AG08395 (cell line): ENCODE measurements at regions not wholly inside any gene's neighbourhood (a gene's known extent, or its start where the extent isn't known, plus 50 kb on each side); places are given as distances from the start of the nearest gene placed in this dataset.
"Not testable (repeated sequence)": the region's sequence is repeated elsewhere in the genome, so short reads cannot be mapped to it uniquely, and the experiment has no call there.

ENCODE experiments used
- DNase-seq: peaks from one replicate; pipeline ENCODE4 v3.0.0; 2012; ENCODE audit warnings: mixed read lengths, low spot score

DNA sequence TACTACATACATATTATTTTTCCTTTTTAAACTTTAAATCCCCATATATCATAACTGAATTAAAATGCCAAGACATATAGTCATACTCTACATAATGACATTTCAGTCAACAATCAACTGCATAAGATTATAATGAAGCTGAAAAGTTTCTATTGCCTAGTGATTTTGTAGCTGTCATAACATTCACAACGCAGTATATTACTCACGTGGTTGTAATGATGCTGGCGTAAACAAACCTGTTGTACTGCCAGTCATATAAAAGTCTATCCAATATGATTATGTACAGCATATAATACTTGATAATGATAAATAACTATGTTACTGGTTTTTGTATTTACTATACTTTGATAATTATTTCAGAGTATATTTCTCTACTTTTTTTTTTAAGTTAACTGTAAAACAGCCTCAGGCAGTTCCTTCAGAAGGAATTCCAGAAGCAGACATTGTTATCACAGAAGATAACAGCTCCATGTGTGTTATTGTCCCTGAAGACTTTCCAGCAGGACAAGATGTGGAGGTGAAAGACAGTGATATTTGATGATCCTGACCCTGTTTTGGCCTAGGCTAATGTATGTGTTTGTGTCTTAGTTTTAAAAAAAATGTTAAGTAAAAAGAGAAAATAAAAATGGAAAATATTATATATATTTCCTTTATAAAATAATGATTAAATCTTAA lies 443.4 kb upstream of the UBE2E2 start:
- no peak for DNase-seq

DNA sequence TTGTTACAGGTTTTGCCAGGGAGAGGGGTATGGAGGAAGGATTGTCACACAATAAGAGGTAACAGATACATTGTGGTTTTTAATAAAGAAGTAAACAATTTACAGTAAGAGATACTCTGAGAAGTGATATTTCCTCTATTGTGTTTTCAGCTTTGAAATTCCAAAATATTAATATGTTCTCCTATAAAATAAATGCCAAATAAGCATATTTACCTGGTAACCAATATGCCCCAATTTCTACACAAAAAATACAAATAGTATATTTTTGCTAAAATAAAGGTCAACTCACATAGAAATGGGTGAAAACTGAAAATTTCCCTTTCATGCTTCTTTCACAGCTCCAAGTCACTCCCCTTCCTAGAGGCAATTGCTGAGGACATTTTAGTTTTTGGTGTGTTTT lies 437.4 kb upstream of the UBE2E2 start:
- DNase-seq, result no peak

DNA sequence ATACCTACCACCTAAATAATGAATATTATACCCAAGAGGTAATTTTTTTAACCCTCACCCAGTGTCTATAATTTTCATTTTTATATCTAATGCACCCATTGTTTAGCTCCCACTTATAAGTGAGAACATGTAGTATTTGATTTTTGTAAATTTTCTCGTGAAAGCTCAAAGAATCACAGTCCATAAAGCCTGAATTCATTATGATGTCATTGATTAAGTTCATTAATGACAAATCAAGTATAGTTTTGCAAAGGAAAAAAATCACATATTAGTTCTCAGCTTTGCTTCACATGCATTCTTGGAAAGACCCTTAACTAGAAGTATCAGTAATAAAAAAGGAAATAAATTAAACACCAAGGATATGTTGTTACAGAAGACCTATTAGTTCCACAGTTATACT lies 425.3 kb upstream of the UBE2E2 start:
- no peak for DNase-seq

DNA sequence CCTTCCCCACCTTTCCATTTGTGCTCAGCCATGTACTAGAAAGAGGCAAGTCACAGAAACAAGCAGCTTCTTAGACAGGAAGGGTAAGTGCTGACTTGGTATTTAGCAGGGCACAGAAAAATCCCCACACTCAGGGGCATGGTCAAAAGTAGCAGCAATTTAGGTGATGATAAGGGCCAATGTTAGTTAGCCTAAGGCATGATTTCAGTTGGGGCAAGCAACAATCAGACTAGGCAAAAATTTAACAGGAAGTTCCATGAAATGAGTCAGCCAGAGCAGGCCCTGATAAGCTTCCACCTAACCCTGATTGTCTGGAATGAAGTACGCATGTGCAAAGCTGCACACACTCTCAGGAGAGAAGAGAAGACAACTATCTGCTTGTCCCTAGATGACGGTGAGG lies 423.4 kb upstream of the UBE2E2 start:
- no peak for DNase-seq

DNA sequence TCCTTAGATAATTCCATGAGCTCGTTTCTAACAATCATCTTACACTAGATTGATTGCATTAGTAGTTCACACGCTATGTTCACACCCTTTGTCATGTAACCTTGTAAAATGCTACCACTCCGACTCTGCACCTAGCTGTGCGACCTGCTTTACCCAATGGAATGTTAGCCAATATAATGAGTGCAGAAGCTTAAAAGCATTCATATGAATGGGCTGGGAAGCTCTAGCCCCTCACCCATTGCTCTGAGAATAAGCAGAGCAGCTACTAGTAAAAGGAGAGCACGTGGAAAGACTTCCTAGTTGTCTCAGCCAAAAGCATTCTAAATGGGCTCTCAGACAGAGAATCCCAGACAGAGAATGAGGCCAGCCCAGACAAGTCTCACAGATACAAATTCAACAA lies 410.6 kb upstream of the UBE2E2 start:
- no peak for DNase-seq

DNA sequence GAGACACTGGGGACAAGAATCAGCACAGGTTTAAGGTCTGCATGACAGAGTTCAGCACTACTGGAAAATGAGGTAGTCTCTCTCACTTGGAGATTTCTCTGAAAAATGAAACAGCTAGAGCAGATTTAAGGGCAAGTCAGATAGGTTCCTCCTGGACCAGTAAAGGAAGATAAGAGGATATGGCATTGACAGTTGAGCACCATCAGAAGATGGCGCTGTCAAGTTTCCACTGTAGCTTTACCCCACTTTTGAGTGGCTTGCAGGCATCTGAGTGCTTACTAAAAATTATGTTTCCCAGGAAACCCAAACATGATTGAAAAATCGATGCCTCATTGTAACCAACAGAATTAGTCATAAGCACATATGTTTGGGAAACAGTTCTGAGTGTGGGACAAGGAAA lies 407.2 kb upstream of the UBE2E2 start:
- DNase-seq, result peak; percentile 6

DNA sequence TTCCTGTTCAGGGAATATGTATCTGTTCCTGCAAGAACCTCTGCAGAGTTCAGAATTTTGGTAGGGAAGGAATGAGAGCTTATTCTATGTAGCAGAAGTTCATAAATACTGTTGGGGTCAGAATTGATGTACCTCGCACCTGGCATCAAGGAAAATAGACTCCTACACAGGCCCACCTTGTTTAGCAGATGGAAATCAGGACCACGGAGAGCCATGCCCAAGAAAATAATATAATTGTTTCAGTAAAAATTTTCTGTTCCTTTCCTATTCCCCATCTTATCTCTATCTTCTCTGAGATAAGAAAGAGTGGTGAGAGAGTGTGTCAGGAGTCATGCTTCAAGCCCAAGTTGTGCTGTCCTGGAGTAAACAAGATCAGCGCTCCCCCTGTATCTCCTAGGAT lies 404.7 kb upstream of the UBE2E2 start:
- no peak for DNase-seq

DNA sequence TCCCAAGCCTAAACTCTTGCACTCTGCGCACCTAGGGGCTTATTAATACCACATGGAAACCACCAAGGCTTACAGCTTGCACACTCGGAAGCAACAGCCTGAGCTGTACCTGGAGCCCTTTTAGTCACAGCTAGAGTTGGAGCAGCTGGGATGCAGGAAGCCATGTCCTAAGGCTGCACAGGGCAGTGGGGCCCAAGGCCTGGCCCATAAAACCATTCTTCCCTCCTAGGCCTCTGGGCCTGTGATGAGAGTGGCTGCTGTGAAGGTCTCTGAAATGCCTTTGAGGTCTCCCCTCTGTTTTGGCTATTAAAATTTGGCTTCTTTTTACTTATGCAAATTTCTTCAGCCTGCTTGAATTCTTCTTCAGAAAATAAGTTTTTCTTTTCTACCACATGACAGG lies 383.9 kb upstream of the UBE2E2 start:
- no peak for DNase-seq

DNA sequence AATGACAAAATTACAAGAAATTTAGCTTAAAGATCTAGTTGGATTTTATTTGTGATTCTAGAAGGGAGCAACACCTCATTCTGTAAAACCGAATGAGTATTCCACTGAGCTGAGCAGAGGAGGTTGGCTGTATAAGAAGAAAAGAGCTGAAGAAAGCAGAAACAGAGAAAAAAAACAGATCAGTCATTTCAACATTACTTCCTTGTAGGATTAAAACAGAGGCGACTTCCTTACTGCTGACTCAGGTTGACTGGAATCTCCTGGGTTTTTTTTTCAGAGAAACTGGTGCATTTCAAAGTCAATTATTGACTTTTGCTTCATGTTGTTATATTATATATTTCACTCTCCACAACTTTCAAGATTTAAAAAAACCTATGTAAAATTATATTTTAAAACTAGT lies 368.1 kb upstream of the UBE2E2 start:
- no peak for DNase-seq

DNA sequence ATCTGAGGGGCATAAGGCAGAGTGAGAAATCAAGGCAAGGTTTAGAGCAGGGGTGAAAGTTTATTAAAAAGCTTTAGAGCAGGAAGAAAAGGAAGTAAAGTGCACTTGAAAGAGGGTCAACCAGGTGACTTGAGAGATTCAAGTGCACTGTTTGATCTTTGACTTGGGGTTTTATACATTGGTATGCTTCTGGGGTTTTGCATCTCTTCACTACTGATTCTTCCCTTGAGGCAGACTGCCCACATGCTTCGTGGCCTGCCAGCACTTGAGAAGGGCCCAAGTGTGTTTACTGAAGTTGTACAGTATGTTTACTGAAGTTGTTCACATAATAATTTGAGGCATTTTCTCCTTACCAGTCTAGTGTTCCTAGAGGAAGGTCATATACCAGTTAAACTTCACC lies 367.0 kb upstream of the UBE2E2 start:
- DNase-seq, result no peak

DNA sequence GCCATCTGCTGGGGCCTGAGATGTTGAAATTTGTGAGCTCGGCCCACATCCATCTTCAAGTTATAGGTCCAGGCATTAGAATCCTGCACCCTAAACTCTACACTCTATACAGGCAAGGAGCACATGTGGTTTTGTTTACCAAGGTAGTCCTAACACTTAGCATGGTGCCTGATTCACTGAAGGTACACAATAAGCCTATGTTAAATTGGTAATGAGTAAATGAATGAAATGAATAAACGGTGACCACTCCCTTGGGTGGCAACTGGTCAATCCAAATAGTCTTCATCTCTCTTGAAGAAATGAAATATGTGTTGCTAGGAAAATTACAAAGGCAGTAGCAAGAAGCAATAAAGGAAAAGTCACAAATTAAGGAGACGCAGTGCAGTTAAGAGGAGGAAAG lies 359.3 kb upstream of the UBE2E2 start:
- DNase-seq, result no peak

DNA sequence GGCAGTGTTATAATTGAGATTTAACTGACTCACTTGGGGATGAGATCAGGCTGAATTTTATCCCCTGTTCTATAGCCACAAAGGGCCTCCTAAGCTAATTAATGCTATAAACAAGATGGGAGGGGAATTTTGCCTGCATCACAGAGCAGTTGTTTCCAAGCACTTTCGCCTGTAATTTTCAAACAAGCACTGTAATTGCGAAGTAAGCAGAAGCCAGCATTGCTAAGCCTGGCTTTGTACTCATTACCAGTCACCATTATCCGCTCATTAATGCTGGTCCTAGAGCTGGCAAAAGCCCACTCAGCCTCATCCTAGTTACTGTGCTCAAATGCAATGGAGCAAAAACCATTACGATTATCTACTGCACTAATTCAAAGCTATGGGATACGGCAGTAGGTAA lies 356.6 kb upstream of the UBE2E2 start:
- DNase-seq, result no peak

DNA sequence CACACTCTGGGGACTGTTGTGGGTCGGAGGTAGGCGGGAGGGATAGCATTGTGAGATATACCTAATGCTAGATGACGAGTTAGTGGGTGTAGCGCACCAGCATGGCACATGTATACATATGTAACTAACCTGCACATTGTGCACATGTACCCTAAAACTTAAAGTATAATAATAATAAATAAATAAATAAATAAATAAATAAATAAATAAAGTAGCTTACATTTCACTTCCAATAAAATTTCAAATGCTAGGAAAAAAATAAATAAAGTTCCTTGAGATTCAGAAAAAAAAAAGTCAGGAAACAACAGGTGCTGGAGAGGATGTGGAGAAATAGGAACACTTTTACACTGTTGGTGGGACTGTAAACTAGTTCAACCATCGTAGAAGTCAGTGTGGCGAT lies 353.5 kb upstream of the UBE2E2 start:
- not testable (repeated sequence) for DNase-seq

DNA sequence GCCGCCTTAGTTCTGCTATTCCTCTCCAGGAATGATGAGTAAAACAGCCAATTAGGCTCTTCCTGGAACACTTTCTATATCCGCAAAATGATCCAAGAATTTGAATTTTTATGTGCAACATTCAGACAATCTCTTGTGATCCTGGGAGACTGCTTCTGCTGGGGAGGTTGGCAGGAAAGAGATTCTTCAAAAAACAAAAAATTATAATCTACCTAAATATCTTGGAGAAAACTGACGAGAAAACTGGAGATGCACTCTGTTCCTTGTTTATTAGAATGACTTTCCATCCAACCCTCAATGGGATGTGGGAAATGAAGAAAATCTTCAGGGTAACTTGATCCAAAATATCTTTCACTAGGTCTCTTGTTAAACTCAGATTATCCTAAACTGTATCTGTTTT lies 346.3 kb upstream of the UBE2E2 start:
- DNase-seq, result no peak

DNA sequence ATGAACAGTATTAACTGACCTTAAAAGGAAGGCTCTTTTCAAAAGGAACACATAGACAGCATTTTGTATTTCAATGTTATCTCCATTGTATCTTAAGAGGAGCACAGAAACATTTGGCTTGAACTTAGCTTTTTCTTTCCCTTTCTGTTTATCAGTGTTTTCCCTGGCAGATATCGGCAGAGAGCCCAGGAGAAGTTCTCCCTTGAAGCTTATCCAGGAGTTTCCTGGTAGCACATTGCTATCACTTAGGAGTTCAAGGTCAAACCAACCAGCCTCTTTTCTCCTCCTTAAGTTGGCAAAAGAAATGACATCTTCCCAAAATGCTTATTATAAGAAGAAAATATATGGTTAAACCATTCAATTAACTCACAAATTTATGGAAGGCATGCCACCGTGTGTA lies 344.6 kb upstream of the UBE2E2 start:
- no peak for DNase-seq

DNA sequence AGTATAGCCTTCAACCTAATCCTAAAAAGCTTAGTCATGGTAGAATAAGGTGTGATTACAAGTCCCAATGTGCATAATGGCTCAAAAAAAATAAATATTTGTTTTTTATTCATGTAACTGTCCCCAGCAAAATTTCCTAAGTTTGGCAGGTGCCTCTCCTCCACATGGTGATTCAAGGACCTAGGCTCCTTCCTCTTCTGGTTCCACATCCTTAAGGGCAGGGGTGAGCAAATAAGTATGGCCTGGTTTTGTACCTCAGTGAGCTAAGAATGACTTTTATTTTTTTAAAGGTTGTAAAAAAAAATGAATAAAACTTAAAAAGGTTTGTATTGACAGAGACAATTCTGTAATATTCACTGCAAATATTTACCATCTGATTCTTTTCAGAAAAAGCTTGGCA lies 343.5 kb upstream of the UBE2E2 start:
- no peak for DNase-seq

DNA sequence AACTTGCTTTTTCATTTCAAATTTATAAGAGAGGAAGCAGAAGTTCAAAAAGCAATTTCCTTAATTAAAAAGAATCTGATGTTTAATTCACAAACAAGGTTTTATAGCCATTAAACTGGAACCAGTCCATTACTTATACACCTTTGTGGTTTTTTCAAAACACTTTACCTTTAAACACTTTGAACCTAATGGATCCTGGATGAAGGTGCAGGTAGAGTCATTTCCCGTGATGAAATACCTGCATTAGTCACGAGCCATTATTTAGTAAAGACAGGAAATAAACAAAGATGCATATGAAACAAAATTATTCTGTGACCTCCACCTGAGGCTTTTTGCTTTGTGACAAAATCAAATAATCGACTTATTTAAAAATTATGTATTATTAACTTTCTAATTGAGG lies 341.7 kb upstream of the UBE2E2 start:
- no peak for DNase-seq

DNA sequence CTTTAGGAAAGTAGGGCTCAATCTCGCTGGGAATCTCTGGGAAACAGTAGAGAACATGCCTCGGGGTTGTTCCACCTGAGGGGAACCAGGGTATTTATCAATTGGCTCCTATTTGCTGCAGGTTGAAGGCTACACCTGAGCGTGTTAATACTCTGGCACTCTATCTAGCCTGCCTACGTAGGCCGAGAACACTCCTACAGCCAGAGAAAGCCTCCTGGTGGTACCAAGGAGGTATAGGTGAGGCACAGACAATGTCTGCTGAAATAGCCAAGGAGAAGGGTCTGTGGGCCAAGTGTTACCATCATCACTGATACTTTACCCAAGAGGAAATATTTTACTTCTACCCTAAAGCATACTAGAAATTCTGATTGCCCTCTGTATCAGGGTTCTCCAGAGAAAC lies 341.0 kb upstream of the UBE2E2 start:
- no peak for DNase-seq

DNA sequence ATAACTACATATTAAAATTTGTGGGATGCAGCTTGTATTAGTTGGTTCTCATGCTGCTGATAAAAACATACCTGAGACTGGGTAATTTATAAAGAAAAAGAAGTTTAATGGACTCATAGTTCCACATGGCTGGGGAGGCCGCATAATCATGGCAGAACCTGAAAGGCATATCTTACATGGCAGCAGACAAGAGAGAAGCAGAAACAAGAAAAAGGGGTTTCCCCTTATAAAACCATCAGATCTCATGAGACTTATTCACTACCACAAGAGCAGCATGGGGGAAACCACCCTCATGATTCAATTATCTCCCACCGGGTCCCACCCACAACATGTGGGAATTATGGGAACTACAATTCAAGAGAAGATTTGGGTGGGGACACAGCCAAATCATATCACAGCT lies 320.3 kb upstream of the UBE2E2 start:
- not testable (repeated sequence) for DNase-seq

DNA sequence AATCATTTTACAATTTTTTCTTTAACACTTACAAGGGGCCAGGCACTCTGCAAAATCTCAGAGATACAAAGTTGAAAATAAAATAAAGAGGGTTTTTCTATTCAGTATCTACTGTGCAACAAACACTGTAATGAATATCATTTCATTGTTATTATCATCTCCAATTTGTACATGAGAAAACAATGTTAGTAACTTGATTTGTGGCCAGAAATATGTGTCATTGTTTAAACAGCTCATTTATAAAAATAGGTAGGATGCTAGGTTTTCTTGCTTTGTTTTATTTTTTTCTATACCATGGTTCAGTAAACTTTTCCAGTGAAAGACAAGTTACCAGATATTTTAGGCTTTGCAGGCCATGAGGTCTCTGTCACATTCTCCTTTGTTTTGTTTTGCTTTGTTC lies 318.1 kb upstream of the UBE2E2 start:
- DNase-seq, result no peak

DNA sequence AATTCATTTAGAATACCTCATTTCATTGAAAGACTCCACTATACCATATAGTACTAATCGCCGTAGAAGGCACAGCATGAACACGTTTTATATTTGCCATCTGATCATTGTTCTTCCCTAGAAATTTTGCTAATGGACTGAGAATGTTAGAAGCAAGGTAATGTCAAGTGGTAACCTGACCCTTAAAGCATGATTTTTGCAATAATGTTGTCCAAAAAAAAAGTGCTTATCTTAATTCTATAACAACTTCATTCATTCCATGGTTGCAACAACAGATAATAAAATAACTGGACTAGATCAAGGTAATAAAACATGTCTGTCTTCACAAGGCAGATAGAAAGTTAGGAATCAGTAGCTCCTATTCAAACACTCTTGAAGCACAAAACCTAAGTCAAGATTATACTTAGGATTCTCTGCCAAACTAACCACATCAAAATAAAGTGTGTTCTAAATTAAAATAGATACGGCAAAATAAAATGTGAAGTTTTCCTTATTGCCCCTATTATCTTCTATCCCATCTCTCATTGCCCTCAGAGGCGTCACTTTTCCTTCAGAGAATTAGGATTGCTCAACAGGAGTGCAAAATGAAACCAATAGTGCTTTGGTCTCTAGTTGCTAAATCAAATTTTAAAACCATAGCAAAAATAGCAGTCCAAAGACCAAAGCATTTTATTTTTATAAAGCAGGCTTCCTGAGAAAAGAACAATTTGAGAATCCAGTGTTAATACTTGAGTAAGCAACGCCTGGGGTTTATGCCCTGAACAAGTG lies 317.4 kb upstream of the UBE2E2 start:
- DNase-seq, result no peak

DNA sequence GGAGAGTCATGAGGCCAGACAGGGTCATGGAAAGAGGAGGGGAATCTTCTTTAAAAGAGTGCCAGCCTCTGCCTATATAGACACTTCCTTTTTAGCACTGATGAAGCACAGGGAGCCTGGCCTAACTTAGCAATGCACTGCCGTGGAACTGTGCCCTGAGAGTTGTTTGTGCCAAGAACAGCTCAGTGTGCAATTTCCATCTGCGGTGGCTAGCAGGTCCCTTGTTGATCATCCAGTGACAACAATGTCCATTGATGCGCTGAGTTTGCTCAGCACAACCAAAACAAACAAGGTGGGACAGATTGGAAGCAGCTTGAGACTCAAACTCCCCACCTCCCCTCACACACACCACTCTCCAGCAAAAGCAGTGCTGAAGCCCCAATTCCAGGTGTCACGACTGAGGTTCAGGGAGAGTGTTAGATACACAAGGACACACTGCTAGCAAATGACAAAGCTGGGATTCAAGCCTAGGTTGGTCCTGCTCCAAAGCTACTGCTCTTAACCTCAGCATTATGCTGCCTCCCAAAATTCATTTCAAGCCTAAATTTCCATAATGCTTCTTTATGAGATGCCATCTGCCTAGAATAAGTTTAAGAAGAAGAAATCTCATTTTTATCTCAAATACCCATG lies 316.6 kb upstream of the UBE2E2 start:
- no peak for DNase-seq

DNA sequence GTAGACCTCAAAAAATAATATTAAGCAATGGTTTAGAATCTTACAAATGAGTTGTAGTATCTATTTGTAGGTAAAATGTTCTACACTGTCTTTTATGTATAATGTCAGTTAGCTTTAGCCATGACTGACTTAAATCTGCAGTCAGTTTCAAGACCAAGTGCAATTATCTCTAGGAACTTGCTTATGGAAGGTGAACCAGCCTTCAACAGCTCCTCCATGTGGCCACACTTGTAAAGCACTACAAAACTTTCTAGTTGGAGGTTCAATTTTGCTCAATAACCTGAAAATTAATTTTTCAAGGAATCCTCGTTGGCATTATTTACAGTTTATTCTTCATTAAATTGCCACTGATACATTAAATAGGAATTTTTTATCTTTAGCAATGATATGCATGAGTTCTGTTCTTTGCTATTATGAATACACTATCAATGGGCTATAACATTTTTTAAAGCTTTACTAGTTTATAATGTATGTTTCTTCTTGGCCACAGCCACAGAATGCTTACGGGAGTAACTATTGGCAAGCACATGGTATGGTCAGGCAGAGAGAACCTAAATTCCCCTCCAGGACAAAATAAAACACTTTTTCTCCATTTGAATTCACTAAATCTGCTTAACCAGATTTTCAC lies 315.3 kb upstream of the UBE2E2 start:
- DNase-seq, result peak; percentile 8
